ENCODE measurements at regions not wholly inside any gene's neighbourhood (a gene's known extent, or its start where the extent isn't known, plus 50 kb on each side); places are given as distances from the start of the nearest gene placed in this dataset.

DNA sequence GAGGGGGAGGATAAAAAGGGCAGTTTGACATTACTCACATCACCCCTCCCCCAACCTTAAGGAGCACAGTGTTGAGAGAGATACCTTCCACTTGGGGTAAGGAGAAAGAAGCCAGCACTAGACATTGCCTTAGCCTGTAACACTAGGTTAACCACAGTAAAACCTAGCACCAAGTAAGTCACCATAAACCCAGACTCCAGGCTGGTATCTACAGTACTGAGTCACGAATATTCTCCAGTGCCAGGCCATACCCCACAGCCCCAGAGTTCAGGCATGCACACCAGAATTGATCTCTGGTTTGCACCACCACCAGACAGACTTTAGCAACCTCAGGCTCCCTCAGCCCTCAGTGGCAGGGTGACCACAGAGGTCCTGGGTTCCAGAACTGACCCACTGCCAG lies 570.4 kb downstream of the PRR32 start:
- WGBS, 2 experiments (ENCODE audit: extremely low coverage in 1 of 2, insufficient coverage in 1 of 2, insufficient read length in 1 of 2, insufficient replicate concordance in 2 of 2, low coverage in 1 of 2, low lambda C conversion rate in 2 of 2, missing lambda C conversion rate in 1 of 2): 71% methylated on average over 1 of the region's 1 CpG; no CpG with 5 or more reads in 1 of the 2 experiments
- Histone ChIP-seq H4K91ac (replicated peaks; ENCODE audit: insufficient read length, low read length) (no peak overlapping the region), H3K79me2 (ENCODE audit: control insufficient read depth in 1 of 2, insufficient read depth in 2 of 2, low read length in 2 of 2) (no peaks in the 10 kb centered on the region), H3K9ac (replicated peaks in 1 of 4; ENCODE audit: extremely low read depth in 1 of 4, low read depth in 3 of 4, low read length in 3 of 4) (no peak overlapping the region), H3K4me2 (ENCODE audit: insufficient read depth in 1 of 2, low read depth in 2 of 2, low read length in 2 of 2) (no peak overlapping the region), H2BK15ac (ENCODE audit: low read length) (no peak overlapping the region), H3K4me3 (ENCODE audit: extremely low read depth in 1 of 4, insufficient read depth in 2 of 4, low read depth in 3 of 4, low read length in 4 of 4) (no peak overlapping the region), H4K8ac (ENCODE audit: extremely low read depth, insufficient read depth, low read length) (no peak overlapping the region), H2AK5ac (ENCODE audit: low read depth, low read length) (no peak overlapping the region), H4K5ac (ENCODE audit: insufficient read length, low read depth, low read length) (no peak overlapping the region), H3K9me3 (ENCODE audit: insufficient read depth in 2 of 2, low read depth in 1 of 2, low read length in 1 of 2) (no peaks in the 10 kb centered on the region), H2BK20ac (ENCODE audit: low read length) (no peak overlapping the region), H3K56ac (replicated peaks; ENCODE audit: insufficient read length, low read depth, low read length) (no peak overlapping the region), H2AFZ (ENCODE audit: low read length) (no peak overlapping the region), H3K27me3 (replicated peaks in 1 of 4; ENCODE audit: control insufficient read depth in 3 of 4, extremely low read depth in 1 of 4, insufficient read depth in 3 of 4, low read length in 3 of 4) (no peaks in the 10 kb centered on the region), H3K27ac (ENCODE audit: low read depth, low read length) (no peak overlapping the region), H3K14ac (ENCODE audit: insufficient read length) (no peak overlapping the region), H2BK120ac (replicated peaks; ENCODE audit: low read depth, low read length) (no peak overlapping the region), H3K4me1 (replicated peaks in 1 of 4; ENCODE audit: control insufficient read depth in 3 of 4, insufficient read depth in 4 of 4, low read length in 3 of 4) (peaks cover 0 to under 1% (median 0%) of the 10 kb centered on the region in 4 experiments; a peak in 1 of 7 replicates), H3K79me1 (ENCODE audit: low read depth, low read length) (no peaks in the 10 kb centered on the region), H3K23ac (ENCODE audit: insufficient read length) (no peak overlapping the region), H3K36me3 (ENCODE audit: control insufficient read depth in 2 of 4, insufficient read depth in 4 of 4, low read length in 3 of 4) (no peaks in the 10 kb centered on the region), H3K23me2 (ENCODE audit: low read depth, low read length) (no peaks in the 10 kb centered on the region), H3K18ac (ENCODE audit: extremely low read depth, low read length) (no peak overlapping the region), H4K20me1 (replicated peaks in 1 of 2; ENCODE audit: control insufficient read depth in 1 of 2, insufficient read depth in 2 of 2, low read length in 2 of 2) (no peaks in the 10 kb centered on the region), H2BK5ac (ENCODE audit: low read depth, low read length) (no peak overlapping the region), H3K4ac (replicated peaks; ENCODE audit: insufficient read length, low read depth, low read length) (no peak overlapping the region), H2BK12ac (ENCODE audit: low read depth, low read length) (no peak overlapping the region)
- ChIA-PET POLR2A (ENCODE audit: partially characterized antibody) (no interaction called here), CTCF (ENCODE audit: partially characterized antibody) (no interaction called here)
- no peak for DNase-seq (ENCODE audit: low read depth in 1 of 2, low spot score in 2 of 2)
- FAIRE-seq: no peak
- TF ChIP-seq CTBP2 (IDR thresholded peaks at IDR 0.05; ENCODE audit: borderline replicate concordance, insufficient read depth, insufficient read length, low read length) (no peak), JUND (IDR thresholded peaks at IDR 0.05; ENCODE audit: low read length) (no peak), NANOG (IDR thresholded peaks at IDR 0.05; ENCODE audit: insufficient read depth, low read depth, low read length, poor library complexity, severe bottlenecking) (no peak), POU5F1 (IDR thresholded peaks at IDR 0.05; ENCODE audit: low read depth, low read length) (no peak), POLR2A (IDR thresholded peaks at IDR 0.05; ENCODE audit: control extremely low read depth in 1 of 2, low read depth in 2 of 2, low read length in 2 of 2) (no peak), SRF (IDR thresholded peaks at IDR 0.05; ENCODE audit: low read depth, low read length) (no peak), SIN3A (conservative IDR thresholded peaks at IDR 0.05 in 1 of 2, IDR thresholded peaks at IDR 0.05 in 1 of 2; ENCODE audit: low read depth in 1 of 2, low read length in 2 of 2) (no peak), CHD2 (IDR thresholded peaks at IDR 0.05; ENCODE audit: low read length) (no peak), TBP (IDR thresholded peaks at IDR 0.05; ENCODE audit: low read depth, low read length) (no peak), EP300 (IDR thresholded peaks at IDR 0.05; ENCODE audit: borderline replicate concordance in 1 of 2, low read depth in 2 of 2, low read length in 2 of 2) (no peak), YY1 (IDR thresholded peaks at IDR 0.05; ENCODE audit: low read depth, low read length) (no peak), SIRT6 (IDR thresholded peaks at IDR 0.05; ENCODE audit: low read length) (no peak), BRCA1 (IDR thresholded peaks at IDR 0.05; ENCODE audit: low read depth, low read length) (no peak), GABPA (IDR thresholded peaks at IDR 0.05; ENCODE audit: borderline replicate concordance, insufficient read depth, low read length) (no peak), HDAC6 (IDR thresholded peaks at IDR 0.05; ENCODE audit: low read depth, low read length) (no peak)
- TF ChIP-seq, protein P1, sequence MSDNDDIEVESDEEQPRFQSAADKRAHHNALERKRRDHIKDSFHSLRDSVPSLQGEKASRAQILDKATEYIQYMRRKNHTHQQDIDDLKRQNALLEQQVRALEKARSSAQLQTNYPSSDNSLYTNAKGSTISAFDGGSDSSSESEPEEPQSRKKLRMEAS (IDR thresholded peaks at IDR 0.05): no peak
